AG10803 (cell line): ENCODE measurements at regions not wholly inside any gene's neighbourhood (a gene's known extent, or its start where the extent isn't known, plus 50 kb on each side); places are given as distances from the start of the nearest gene placed in this dataset.
"Not testable (repeated sequence)": the region's sequence is repeated elsewhere in the genome, so short reads cannot be mapped to it uniquely, and the experiment has no call there.

Source experiments
- DNase-seq: peaks from one replicate; pipeline ENCODE4 v3.0.0; 2010; ENCODE audit warnings: low read depth
- H3K4me3 ChIP-seq: 2 replicates; pipeline ENCODE4 v1.5.1; 2011; ENCODE audit warnings: mild to moderate bottlenecking, low read length, control low read depth
- CTCF ChIP-seq: conservative IDR thresholded peaks from 2 replicates; pipeline ENCODE4 v1.5.1; 2011; ENCODE audit warnings: mild to moderate bottlenecking, low read length, control low read depth, inconsistent platforms

- no peak overlapping the region for H3K4me3 ChIP-seq
- TF ChIP-seq CTCF = no peak
- DNase-seq = no peak
Observed at GRCh38 chr9:101923451-101923850, 185.0 kb upstream of the GRIN3A start.

DNA sequence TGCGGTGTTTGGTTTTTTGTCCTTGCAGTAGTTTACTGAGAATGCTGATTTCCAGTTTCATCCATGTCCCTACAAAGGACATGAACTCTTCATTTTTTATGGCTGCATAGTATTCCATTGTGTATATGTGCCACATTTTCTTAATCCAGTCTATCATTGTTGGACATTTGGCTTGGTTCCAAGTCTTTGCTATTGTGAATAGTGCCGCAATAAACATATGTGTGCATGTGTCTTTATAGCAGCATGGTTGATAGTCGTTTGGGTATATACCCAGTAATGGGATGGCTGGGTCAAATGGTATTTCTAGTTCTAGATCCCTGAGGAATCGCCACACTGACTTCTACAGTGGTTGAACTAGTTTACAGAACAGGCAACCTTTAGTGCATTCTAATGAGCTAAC, 178.5 kb upstream of the GRIN3A start:
- H3K4me3 ChIP-seq, DNase-seq: not testable (repeated sequence)

GRCh38 chr9:101915482-101915881, 177.0 kb upstream of the GRIN3A start:
- no peak for TF ChIP-seq CTCF
- no peak for DNase-seq
- no peak overlapping the region for H3K4me3 ChIP-seq

DNA sequence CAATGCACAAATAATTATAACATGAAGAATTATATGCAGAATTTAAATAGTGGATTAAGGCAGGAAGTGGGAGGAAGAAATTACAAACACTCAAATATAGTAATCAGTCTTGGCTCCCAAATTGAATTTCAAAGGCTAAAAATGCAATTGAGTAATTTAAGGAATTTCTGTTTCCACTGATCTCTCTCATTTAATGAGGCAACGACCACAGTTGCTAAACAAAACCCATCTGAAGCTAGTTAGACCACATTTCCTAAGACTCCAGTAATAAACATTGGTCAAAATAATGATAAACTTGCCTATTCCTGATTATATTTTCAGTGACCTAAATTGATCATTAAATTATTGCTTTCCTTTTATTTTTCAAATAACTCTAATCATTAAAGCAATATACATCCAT, 174.3 kb upstream of the GRIN3A start:
- no peak for DNase-seq
- TF ChIP-seq CTCF = no peak
- H3K4me3 ChIP-seq = no peak overlapping the region

DNA sequence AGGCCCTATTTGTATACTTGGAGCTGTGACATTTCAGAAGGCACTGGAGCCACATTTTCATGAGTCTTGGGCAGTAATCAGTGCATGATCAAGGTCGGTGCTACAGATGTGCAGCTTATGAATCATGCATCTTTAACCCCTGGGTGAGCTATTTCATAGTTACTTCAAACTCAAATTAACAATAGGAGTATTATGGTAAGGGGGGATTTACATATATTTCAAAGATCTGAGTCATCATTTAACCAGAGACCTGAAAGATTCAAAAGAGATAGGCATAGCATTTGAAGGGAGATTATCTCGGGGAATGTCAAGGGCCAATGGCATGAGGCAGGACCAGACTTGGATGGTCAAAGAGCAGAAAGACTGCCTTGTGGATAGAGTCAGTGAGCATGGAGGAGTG, 169.0 kb upstream of the GRIN3A start:
- no peak for TF ChIP-seq CTCF
- no peak overlapping the region for H3K4me3 ChIP-seq
- no peak for DNase-seq

DNA sequence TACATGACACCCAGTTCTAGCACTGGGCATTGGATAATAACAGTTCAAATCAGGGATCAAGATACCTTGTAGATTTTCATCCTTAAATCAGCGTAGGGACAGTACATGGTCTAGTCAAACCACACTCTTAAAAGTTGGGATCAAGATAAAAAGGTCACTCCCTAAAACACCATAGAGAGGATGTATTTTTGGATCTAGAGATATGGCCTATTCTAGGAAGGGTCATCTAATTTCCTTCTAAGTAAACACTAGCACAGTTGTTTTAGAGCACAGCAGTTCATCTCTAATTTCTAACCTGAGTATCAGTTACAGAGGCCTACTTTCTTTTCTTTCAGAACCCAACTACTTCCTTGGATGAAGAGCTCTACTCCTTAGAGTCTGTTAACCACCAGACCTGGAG, 166.4 kb upstream of the GRIN3A start:
- H3K4me3 ChIP-seq = no peak overlapping the region
- TF ChIP-seq CTCF = no peak
- DNase-seq = no peak

DNA sequence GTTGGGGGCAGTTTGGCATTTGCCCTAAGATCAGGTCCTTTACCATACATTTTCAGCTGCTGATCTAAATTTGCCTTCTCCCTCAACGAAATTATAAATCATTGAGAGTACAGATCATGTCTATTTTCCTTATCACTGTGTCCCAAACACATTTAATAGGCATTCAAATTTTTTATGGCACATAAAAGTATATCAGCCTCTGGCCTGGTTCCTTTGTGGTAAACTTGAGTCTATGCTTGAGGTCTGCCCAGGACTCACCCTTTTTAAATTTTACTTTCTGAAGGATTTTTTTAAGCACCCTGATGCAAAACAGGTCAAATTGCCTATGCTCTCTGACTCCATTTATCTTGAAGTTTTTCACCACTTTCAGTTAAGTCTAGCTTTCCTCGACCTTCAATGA, 163.6 kb upstream of the GRIN3A start:
- TF ChIP-seq CTCF = no peak
- no peak overlapping the region for H3K4me3 ChIP-seq
- no peak for DNase-seq

DNA sequence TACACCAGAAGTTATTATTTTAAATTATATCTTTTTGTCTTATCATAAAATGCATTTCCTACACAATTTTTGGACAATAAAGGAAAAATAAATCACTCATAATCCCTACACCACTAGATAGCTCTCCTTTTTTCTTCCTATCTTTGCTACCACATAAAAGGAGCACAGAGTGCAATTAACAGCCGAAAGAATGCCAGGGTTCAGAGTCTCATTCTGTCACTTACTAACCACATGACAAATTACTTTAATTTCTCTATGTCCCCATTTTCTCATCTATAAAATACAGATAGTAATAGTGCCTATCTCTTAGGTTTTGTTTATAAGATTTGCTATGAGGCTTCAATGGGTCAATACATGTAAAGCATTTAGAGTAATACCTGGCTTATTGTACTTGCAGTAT, 158.7 kb upstream of the GRIN3A start:
- no peak overlapping the region for H3K4me3 ChIP-seq
- TF ChIP-seq CTCF = no peak
- DNase-seq = no peak
